Endodermal cell (in vitro differentiated cells): ENCODE measurements at regions not wholly inside any gene's neighbourhood (a gene's known extent, or its start where the extent isn't known, plus 50 kb on each side); places are given as distances from the start of the nearest gene placed in this dataset.

ENCODE experiments used
- DNase-seq: peaks from one replicate; pipeline ENCODE4 v3.0.0-alpha.2; 2017
- H3K27ac ChIP-seq: 2 replicates; pipeline ENCODE4 v1.5.1; 2013; ENCODE audit warnings: mild to moderate bottlenecking, low read depth, low read length, moderate library complexity
- H3K27me3 ChIP-seq: 2 replicates; pipeline ENCODE4 v1.6.1; 2013; ENCODE audit warnings: mild to moderate bottlenecking, low read length, moderate library complexity; ENCODE audit not compliant: insufficient read depth, control insufficient read depth, poor library complexity, severe bottlenecking
- H3K36me3 ChIP-seq: 2 replicates; pipeline ENCODE4 v1.7.0; 2013; ENCODE audit warnings: mild to moderate bottlenecking, low read length, moderate library complexity; ENCODE audit not compliant: control insufficient read depth, insufficient read depth
- H3K4me1 ChIP-seq: one replicate; pipeline ENCODE4 v1.7.0; 2013; ENCODE audit warnings: low read length; ENCODE audit not compliant: control insufficient read depth, insufficient read depth
- H3K4me3 ChIP-seq: 2 replicates; pipeline ENCODE4 v1.5.1; 2013; ENCODE audit warnings: mild to moderate bottlenecking, low read length, moderate library complexity
- H3K9ac ChIP-seq: 2 replicates; pipeline ENCODE4 v1.6.1; 2013; ENCODE audit warnings: mild to moderate bottlenecking, low read length, moderate library complexity; ENCODE audit not compliant: poor library complexity, severe bottlenecking; ENCODE audit errors: extremely low read depth
- H3K9me3 ChIP-seq: 2 replicates; pipeline ENCODE4 v1.6.1; 2013; ENCODE audit warnings: mild to moderate bottlenecking, low read length, moderate library complexity; ENCODE audit not compliant: control insufficient read depth
- H3K27ac Mint-ChIP-seq: 2 replicates; pipeline ENCODE4 v1.8.0; 2020; ENCODE audit warnings: mixed read lengths
- H3K27me3 Mint-ChIP-seq: 2 replicates; pipeline ENCODE4 v1.8.0; 2021; ENCODE audit warnings: mild to moderate bottlenecking, mixed read lengths; ENCODE audit not compliant: insufficient read depth
- H3K36me3 Mint-ChIP-seq: 2 replicates; pipeline ENCODE4 v1.8.0; 2020; ENCODE audit warnings: low read depth, mixed read lengths
- H3K4me1 Mint-ChIP-seq: 2 replicates; pipeline ENCODE4 v1.8.0; 2020; ENCODE audit warnings: mixed read lengths
- H3K4me3 Mint-ChIP-seq: 2 replicates; pipeline ENCODE4 v1.8.0; 2020; ENCODE audit warnings: mild to moderate bottlenecking, moderate library complexity, mixed read lengths
- H3K9me3 Mint-ChIP-seq: 2 replicates; pipeline ENCODE4 v1.8.0; 2020; ENCODE audit warnings: mild to moderate bottlenecking, mixed read lengths
- CTCF ChIP-seq: fragments of 200-600 bp; sonication (generic); conservative IDR thresholded peaks from 2 replicates; pipeline ENCODE4 v1.5.0; 2021; ENCODE audit warnings: antibody characterized with exemption, mild to moderate bottlenecking
- WGBS, 2 experiments: methylation state at CpG; one replicate each; pipeline versions ENCODE4 v1.1.5 to v1.1.7; 2013; ENCODE audit warnings: missing lambda C conversion rate in 2 of 2, mixed read lengths in 1 of 2; ENCODE audit not compliant: insufficient coverage in 1 of 2, insufficient read length in 1 of 2; 5-methylcytosine and 5-hydroxymethylcytosine counted together

- Histone ChIP-seq H3K4me3 (no peak overlapping the region), H3K27me3 (no peaks in the 10 kb centered on the region), H3K9me3 (no peaks in the 10 kb centered on the region), H3K9ac (no peak overlapping the region), H3K36me3 (no peaks in the 10 kb centered on the region), H3K4me1 (no peaks in the 10 kb centered on the region), H3K27ac (no peak overlapping the region)
- TF ChIP-seq CTCF = no peak
- Mint-ChIP-seq H3K27ac (no peak overlapping the region), H3K36me3 (no peaks in the 10 kb centered on the region), H3K4me1 (no peaks in the 10 kb centered on the region), H3K27me3 (no peaks in the 10 kb centered on the region), H3K9me3 (no peaks in the 10 kb centered on the region), H3K4me3 (no peak overlapping the region)
- 88% methylated on average over 1 of the region's 1 CpG; no CpG with 5 or more reads in 1 of the 2 experiments for WGBS, 2 experiments
- DNase-seq = no peak
Measured at GRCh38 chr2:57139179-57139578, 907.4 kb upstream of the VRK2 start.

DNA sequence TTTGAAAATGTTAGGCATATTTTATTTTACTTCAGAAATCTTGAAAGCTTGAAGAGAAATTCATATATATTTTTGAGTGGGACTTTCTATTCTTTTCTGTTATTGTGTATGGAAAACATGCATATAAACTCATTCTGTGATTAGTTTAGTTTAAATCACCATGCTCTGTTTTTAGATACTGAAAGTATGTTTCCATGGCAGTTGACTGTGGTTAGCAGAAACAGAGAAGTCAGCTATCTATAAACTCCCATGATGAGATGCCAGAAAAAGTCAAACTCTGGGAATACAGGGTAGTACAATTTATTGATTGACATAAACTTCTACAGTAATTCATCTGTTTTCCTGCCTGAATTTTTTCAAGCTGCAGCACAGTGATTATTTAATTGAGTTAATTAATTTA is 905.3 kb upstream of the VRK2 start:
- no peaks in the 10 kb centered on the region for H3K27me3 Mint-ChIP-seq
- no peak overlapping the region for H3K27ac Mint-ChIP-seq
- no peak overlapping the region for H3K27ac ChIP-seq
- H3K4me1 Mint-ChIP-seq = no peaks in the 10 kb centered on the region
- H3K4me3 ChIP-seq = no peak overlapping the region
- no peak overlapping the region for H3K9ac ChIP-seq
- H3K9me3 Mint-ChIP-seq = no peaks in the 10 kb centered on the region
- H3K36me3 ChIP-seq = no peaks in the 10 kb centered on the region
- TF ChIP-seq CTCF = no peak
- H3K4me3 Mint-ChIP-seq = no peak overlapping the region
- DNase-seq = no peak
- H3K36me3 Mint-ChIP-seq = no peaks in the 10 kb centered on the region
- H3K9me3 ChIP-seq = no peaks in the 10 kb centered on the region
- no peaks in the 10 kb centered on the region for H3K27me3 ChIP-seq
- H3K4me1 ChIP-seq = no peaks in the 10 kb centered on the region

GRCh38 chr2:57146951-57147350 is 899.7 kb upstream of the VRK2 start:
- peaks cover 7% of the 10 kb centered on the region for H3K9me3 ChIP-seq
- H3K36me3 ChIP-seq = no peaks in the 10 kb centered on the region
- Mint-ChIP-seq H3K4me3 (no peak overlapping the region), H3K27me3 (no peaks in the 10 kb centered on the region), H3K9me3 (peaks cover 6% of the 10 kb centered on the region), H3K4me1 (no peaks in the 10 kb centered on the region), H3K27ac (no peak overlapping the region), H3K36me3 (no peaks in the 10 kb centered on the region)
- H3K4me3 ChIP-seq = no peak overlapping the region
- WGBS, 2 experiments = 67 to 70% methylated on average over 1 of the region's 1 CpG
- no peaks in the 10 kb centered on the region for H3K27me3 ChIP-seq
- TF ChIP-seq CTCF = no peak
- peak; percentile 49 for DNase-seq
- no peaks in the 10 kb centered on the region for H3K4me1 ChIP-seq
- H3K9ac ChIP-seq = no peak overlapping the region
- no peak overlapping the region for H3K27ac ChIP-seq
